K562 (cell line): ENCODE measurements at regions not wholly inside any gene's neighbourhood (a gene's known extent, or its start where the extent isn't known, plus 50 kb on each side); places are given as distances from the start of the nearest gene placed in this dataset.
A peak's percentile ranks its signal among the peaks of the same experiment; 100 is the strongest.

Experiments used
- ARID3A ChIP-seq: IDR thresholded peaks from 2 replicates; pipeline ENCODE4 v1.6.1; 2012; ENCODE audit warnings: low read depth, low read length, improper control_type of control experiment, borderline replicate concordance
- CC2D1A ChIP-seq: fragments of 450-650 bp; IDR thresholded peaks from 2 replicates; pipeline ENCODE4 v1.6.1; 2017; ENCODE audit warnings: mild to moderate bottlenecking
- CHAMP1 ChIP-seq: fragments of 450-650 bp; IDR thresholded peaks from 2 replicates; pipeline ENCODE4 v1.6.1; 2016; ENCODE audit warnings: mild to moderate bottlenecking
- GATAD2A ChIP-seq: fragments of 450-650 bp; IDR thresholded peaks from 2 replicates; pipeline ENCODE4 v1.6.1; 2017
- IFI16 ChIP-seq: fragments of 250-450 bp; sonication (Bioruptor Pico); IDR thresholded peaks from 2 replicates; pipeline ENCODE4 v2.1.2; 2022; ENCODE audit warnings: mild to moderate bottlenecking, inconsistent platforms
- KDM4B ChIP-seq, 2 experiments: fragments of 450-650 bp in 1 of 2; sonication (generic) in 1 of 2; IDR thresholded peaks; 2 replicates each; pipeline ENCODE4 v1.6.1; 2016 to 2017; ENCODE audit warnings: borderline replicate concordance in 2 of 2, antibody characterized with exemption in 1 of 2, low read depth in 1 of 2, mild to moderate bottlenecking in 1 of 2
- KLF13 ChIP-seq: fragments of 450-650 bp; IDR thresholded peaks from 2 replicates; pipeline ENCODE4 v1.6.1; 2016; ENCODE audit warnings: missing genetic modification characterization, low read depth, mild to moderate bottlenecking, missing compliant biosample characterization, moderate library complexity, borderline replicate concordance
- NELFE ChIP-seq: IDR thresholded peaks from 2 replicates; pipeline ENCODE4 v1.6.1; 2011; ENCODE audit warnings: mild to moderate bottlenecking; ENCODE audit not compliant: insufficient read depth, insufficient read length
- RBM14 ChIP-seq: fragments of 200-400 bp; formaldehyde crosslinking; IDR thresholded peaks from 2 replicates; pipeline ENCODE4 v1.6.1; 2018; ENCODE audit warnings: low read depth, mild to moderate bottlenecking, low read length, moderate library complexity, borderline replicate concordance; ENCODE audit not compliant: insufficient read depth
- SOX6 ChIP-seq: fragments of 450-650 bp; IDR thresholded peaks from 2 replicates; pipeline ENCODE4 v1.6.1; 2014; ENCODE audit warnings: mild to moderate bottlenecking
- STAG1 ChIP-seq: sonication (generic); formaldehyde crosslinking; IDR thresholded peaks from 2 replicates; pipeline ENCODE4 v1.5.0; 2020; ENCODE audit warnings: missing genetic modification reagents, borderline replicate concordance
- STAT5A ChIP-seq: IDR thresholded peaks from 2 replicates; pipeline ENCODE4 v1.6.1; 2012; ENCODE audit warnings: low read length, inconsistent platforms, borderline replicate concordance
- THRA ChIP-seq: fragments of 450-650 bp; IDR thresholded peaks from 2 replicates; pipeline ENCODE4 v1.6.1; 2017; ENCODE audit warnings: mild to moderate bottlenecking, moderate library complexity
- TOE1 ChIP-seq, 2 experiments: fragments of 450-650 bp in 1 of 2; sonication (generic) in 1 of 2; formaldehyde crosslinking in 1 of 2; IDR thresholded peaks; 2 replicates each; pipeline versions ENCODE4 v1.7.1 to v1.8.0; 2016 to 2022; ENCODE audit warnings: borderline replicate concordance in 2 of 2, mild to moderate bottlenecking in 2 of 2, antibody characterized with exemption in 1 of 2, inconsistent platforms in 1 of 2, low read depth in 1 of 2, missing genetic modification reagents in 1 of 2, moderate library complexity in 1 of 2
- ZMIZ1 ChIP-seq, 2 experiments: fragments of 150-350 bp in 1 of 2; IDR thresholded peaks; 2 replicates each; pipeline ENCODE4 v1.6.1; 2012 to 2016; ENCODE audit warnings: low read depth in 2 of 2, low read length in 2 of 2, mild to moderate bottlenecking in 1 of 2, moderate library complexity in 1 of 2
- ZNF253 ChIP-seq: fragments of 250-450 bp; sonication (Bioruptor Pico); conservative IDR thresholded peaks from 2 replicates; pipeline ENCODE4 v1.6.1; 2021; ENCODE audit warnings: mild to moderate bottlenecking
- ZNF384 ChIP-seq: IDR thresholded peaks from 2 replicates; pipeline ENCODE4 v1.6.1; 2012; ENCODE audit warnings: low read depth, low read length, improper control_type of control experiment

GRCh38 chr9:88747768-88748167, 212.8 kb downstream of the NXNL2 start (continued):
- TF ChIP-seq ZNF384 (peak; percentile 59), STAT5A (peak; percentile 83), CHAMP1 (no peak), TOE1 (IDR thresholded peaks at IDR 0.05; ENCODE audit: borderline replicate concordance) (no peak), TOE1 (CRISPR knock-in tag; IDR thresholded peaks at IDR 0.05; ENCODE audit: borderline replicate concordance, low read depth) (no peak), NELFE (no peak), RBM14 (no peak), KLF13 (tag) (no peak), IFI16 (no peak), CC2D1A (peak; percentile 55; the same call in 1 of the 2 replicates), THRA (no peak), GATAD2A (no peak), ZMIZ1 (IDR thresholded peaks at IDR 0.05; ENCODE audit: low read depth in 2 of 2, low read length in 2 of 2) (0 out of 4 replicates have a peak, but pooled peaks of 1 of the 2 experiments have one; percentile 54), SOX6 (peak; percentile 83), ZNF253 (CRISPR knock-in tag) (no peak), STAG1 (CRISPR knock-in tag) (no peak), ARID3A (peak; percentile 69; the same call in 1 of the 2 replicates), KDM4B (IDR thresholded peaks at IDR 0.05; ENCODE audit: borderline replicate concordance in 2 of 2, low read depth in 1 of 2) (no peak)
